Ectodermal cell (in vitro differentiated cells): ENCODE measurements at regions not wholly inside any gene's neighbourhood (a gene's known extent, or its start where the extent isn't known, plus 50 kb on each side); places are given as distances from the start of the nearest gene placed in this dataset.

Source experiments
- H3K27ac ChIP-seq: 2 replicates; pipeline ENCODE4 v1.7.0; 2013; ENCODE audit warnings: mild to moderate bottlenecking, low read depth, low read length; ENCODE audit not compliant: insufficient read depth, poor library complexity, severe bottlenecking
- H3K27me3 ChIP-seq: 2 replicates; pipeline ENCODE4 v1.7.0; 2013; ENCODE audit warnings: mild to moderate bottlenecking, low read length; ENCODE audit not compliant: insufficient read depth, control insufficient read depth, poor library complexity, severe bottlenecking
- H3K36me3 ChIP-seq: one replicate; pipeline ENCODE4 v1.7.0; 2013; ENCODE audit warnings: low read length; ENCODE audit not compliant: control insufficient read depth, insufficient read depth
- H3K4me1 ChIP-seq: one replicate; pipeline ENCODE4 v1.7.0; 2013; ENCODE audit warnings: low read length; ENCODE audit not compliant: control insufficient read depth, insufficient read depth
- H3K4me3 ChIP-seq: 2 replicates; pipeline ENCODE4 v1.7.0; 2013; ENCODE audit warnings: low read depth, low read length, control low read depth; ENCODE audit not compliant: insufficient read depth
- H3K9me3 ChIP-seq: 2 replicates; pipeline ENCODE4 v1.7.0; 2013; ENCODE audit warnings: mild to moderate bottlenecking, low read length, moderate library complexity; ENCODE audit not compliant: control insufficient read depth
- WGBS, 2 experiments: methylation state at CpG; one replicate each; pipeline ENCODE4 v1.1.7; 2013; ENCODE audit warnings: missing lambda C conversion rate in 2 of 2; 5-methylcytosine and 5-hydroxymethylcytosine counted together

DNA sequence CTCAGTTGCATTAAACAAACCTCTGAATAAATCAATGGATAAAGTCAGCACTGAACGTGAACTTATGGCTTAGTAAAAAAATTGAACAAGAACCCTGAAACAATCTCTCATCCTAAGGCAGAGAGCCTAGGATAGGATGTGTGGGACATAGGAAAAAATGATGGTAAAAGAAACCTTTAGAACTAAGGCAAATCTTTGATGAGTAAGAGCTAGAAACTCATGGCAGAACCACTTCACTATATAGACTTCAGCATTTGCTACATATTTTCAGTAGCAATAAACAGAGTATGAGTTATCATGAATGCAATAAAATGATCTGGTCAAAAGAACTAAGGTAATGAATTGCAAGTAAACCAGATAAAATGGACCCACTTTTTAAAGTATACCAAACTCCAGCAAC, 725.8 kb upstream of the DPPA4 start:
- H3K27ac ChIP-seq: no peak overlapping the region
- WGBS, 2 experiments: 75 to 100% methylated on average over 1 of the region's 1 CpG

DNA sequence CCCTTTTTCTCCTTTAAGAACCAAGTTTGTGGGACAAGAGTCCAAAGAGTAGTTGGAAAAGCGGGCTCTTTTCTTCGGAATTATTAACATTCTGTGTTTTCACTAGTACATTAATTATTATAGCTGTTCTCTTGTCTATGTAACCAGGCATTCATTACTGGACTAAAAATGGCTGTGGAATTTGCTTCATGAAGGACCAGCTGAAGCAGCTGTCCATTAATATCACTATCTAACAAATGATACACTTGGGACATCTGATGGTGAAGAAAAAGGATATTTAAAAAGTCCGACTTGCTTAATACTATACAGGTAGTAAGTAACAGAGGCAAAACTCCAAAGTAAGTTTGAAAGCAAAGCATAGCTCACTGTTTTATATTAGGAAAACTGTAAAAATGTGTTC, 728.9 kb upstream of the DPPA4 start:
- 100% methylated on average over 3 of the region's 3 CpGs; no CpG with 5 or more reads in 1 of the 2 experiments for WGBS, 2 experiments
- H3K27me3 ChIP-seq: no peaks in the 10 kb centered on the region
- no peak overlapping the region for H3K27ac ChIP-seq
- no peaks in the 10 kb centered on the region for H3K36me3 ChIP-seq
- H3K4me1 ChIP-seq: no peaks in the 10 kb centered on the region
- no peak overlapping the region for H3K4me3 ChIP-seq
- H3K9me3 ChIP-seq: no peaks in the 10 kb centered on the region

More for the DNA sequence above, 725.8 kb upstream of the DPPA4 start:
- Histone ChIP-seq H3K36me3 (no peaks in the 10 kb centered on the region), H3K9me3 (no peaks in the 10 kb centered on the region), H3K27me3 (no peaks in the 10 kb centered on the region), H3K4me1 (no peaks in the 10 kb centered on the region), H3K4me3 (no peak overlapping the region)

GRCh38 chr3:110067527-110067926, 730.2 kb upstream of the DPPA4 start:
- Histone ChIP-seq H3K27ac (no peak overlapping the region), H3K4me3 (no peak overlapping the region), H3K9me3 (no peaks in the 10 kb centered on the region), H3K36me3 (no peaks in the 10 kb centered on the region), H3K4me1 (no peaks in the 10 kb centered on the region), H3K27me3 (no peaks in the 10 kb centered on the region)
- 83 to 89% methylated on average over 1 of the region's 1 CpG for WGBS, 2 experiments

- WGBS, 2 experiments: 60% methylated on average over 1 of the region's 2 CpGs; no CpG with 5 or more reads in 1 of the 2 experiments
- H3K9me3 ChIP-seq: no peaks in the 10 kb centered on the region
- no peak overlapping the region for H3K4me3 ChIP-seq
- H3K36me3 ChIP-seq: no peaks in the 10 kb centered on the region
- no peaks in the 10 kb centered on the region for H3K27me3 ChIP-seq
- H3K4me1 ChIP-seq: no peaks in the 10 kb centered on the region
- no peak overlapping the region for H3K27ac ChIP-seq
These were observed 732.4 kb upstream of the DPPA4 start for GRCh38 chr3:110069761-110070160.

- Histone ChIP-seq H3K27ac (no peak overlapping the region), H3K36me3 (no peaks in the 10 kb centered on the region), H3K9me3 (no peaks in the 10 kb centered on the region), H3K27me3 (no peaks in the 10 kb centered on the region), H3K4me3 (no peak overlapping the region), H3K4me1 (no peaks in the 10 kb centered on the region)
- 88% methylated on average over 2 of the region's 2 CpGs; no CpG with 5 or more reads in 1 of the 2 experiments for WGBS, 2 experiments
These were observed 733.0 kb upstream of the DPPA4 start for GRCh38 chr3:110070161-110070916.

DNA sequence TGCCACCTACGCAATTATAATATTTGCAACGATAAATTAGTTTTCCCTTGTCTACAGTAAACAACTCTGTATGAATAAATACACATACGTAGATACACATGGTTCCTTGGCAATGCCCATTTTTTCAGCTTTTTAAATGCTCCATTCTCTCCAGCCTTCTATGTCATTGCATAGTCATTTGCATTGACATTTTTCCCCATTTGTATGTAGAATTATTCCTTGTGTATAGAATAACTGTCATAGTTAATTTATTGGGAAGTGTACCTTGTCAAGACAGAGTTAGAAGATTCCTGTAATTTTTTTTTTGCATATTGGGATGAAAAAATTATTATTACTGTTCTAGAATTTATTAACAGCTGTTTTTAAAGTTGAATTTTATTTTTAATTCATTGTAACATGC, 736.7 kb upstream of the DPPA4 start:
- Histone ChIP-seq H3K9me3 (no peaks in the 10 kb centered on the region), H3K36me3 (no peaks in the 10 kb centered on the region), H3K27me3 (no peaks in the 10 kb centered on the region), H3K4me3 (no peak overlapping the region), H3K4me1 (no peaks in the 10 kb centered on the region), H3K27ac (no peak overlapping the region)
- 92 to 96% methylated on average over 3 of the region's 3 CpGs for WGBS, 2 experiments

DNA sequence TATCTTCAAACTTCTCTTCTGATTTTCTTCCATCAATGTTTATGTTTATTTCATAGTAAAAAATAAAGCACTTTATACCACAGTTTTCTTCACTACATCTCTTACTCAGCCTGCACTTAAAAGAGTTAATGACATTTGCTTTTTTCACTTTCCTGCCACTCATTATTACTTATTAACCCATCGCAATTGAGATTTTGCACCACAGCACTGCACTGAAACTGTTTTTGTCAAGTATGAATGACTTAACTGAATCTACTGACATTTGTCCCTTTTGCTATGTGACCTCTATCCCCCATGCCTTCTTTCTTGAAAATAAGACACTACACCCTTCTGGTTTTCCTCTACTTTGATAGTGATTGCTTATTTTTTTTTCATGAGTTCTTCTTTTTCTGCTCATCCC, 739.7 kb upstream of the DPPA4 start:
- Histone ChIP-seq H3K36me3 (no peaks in the 10 kb centered on the region), H3K27ac (no peak overlapping the region)
- 92 to 97% methylated on average over 1 of the region's 1 CpG for WGBS, 2 experiments

DNA sequence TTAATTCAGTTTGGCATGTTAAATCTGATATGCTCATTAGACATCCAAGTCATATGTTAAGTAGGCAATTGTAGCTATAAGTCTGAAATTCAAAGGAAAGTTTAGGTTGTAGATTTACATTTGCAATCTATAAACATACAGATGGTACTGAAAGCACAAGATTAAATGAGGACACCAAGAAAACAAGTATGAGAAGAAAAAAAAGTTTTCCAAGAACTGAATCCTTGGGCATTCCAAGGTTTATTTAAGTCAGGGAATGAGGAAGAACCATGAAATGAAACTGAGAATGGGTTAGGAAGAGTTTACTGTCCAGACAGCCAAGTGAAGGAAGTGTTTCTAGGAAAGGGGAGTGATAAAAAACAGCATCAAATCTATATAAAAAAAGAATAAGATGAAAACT, 756.1 kb upstream of the DPPA4 start:
- Histone ChIP-seq H3K36me3 (no peaks in the 10 kb centered on the region), H3K27ac (no peak overlapping the region), H3K4me1 (no peaks in the 10 kb centered on the region), H3K4me3 (no peak overlapping the region), H3K27me3 (no peaks in the 10 kb centered on the region), H3K9me3 (no peaks in the 10 kb centered on the region)

More for the DNA sequence above, 739.7 kb upstream of the DPPA4 start:
- Histone ChIP-seq H3K9me3 (no peaks in the 10 kb centered on the region), H3K4me1 (no peaks in the 10 kb centered on the region), H3K4me3 (no peak overlapping the region), H3K27me3 (no peaks in the 10 kb centered on the region)

- Histone ChIP-seq H3K4me1 (no peaks in the 10 kb centered on the region), H3K4me3 (no peak overlapping the region), H3K27me3 (no peaks in the 10 kb centered on the region), H3K27ac (no peak overlapping the region), H3K36me3 (no peaks in the 10 kb centered on the region), H3K9me3 (no peaks in the 10 kb centered on the region)
These were observed 756.6 kb upstream of the DPPA4 start for GRCh38 chr3:110093812-110094401.

DNA sequence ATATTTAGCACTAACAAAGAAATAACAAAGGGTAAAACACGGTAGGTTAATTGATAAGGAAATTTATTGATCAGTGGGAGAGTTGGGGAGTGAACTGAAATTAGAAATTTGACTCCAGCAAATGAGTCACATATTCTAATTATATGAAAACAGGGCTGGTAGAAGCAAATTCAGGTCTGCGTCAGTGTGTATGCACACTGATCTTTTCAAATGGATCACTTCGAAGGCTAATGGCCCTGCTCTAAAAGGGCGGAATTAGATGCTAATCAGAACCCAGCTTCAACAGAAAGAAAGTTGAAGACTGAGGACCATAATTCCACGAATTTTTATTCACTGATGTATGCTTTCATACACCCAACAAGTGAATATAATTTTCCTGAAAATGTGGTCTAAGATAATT, 762.4 kb upstream of the DPPA4 start:
- H3K36me3 ChIP-seq: no peaks in the 10 kb centered on the region
- H3K27me3 ChIP-seq: no peaks in the 10 kb centered on the region
- H3K9me3 ChIP-seq: no peaks in the 10 kb centered on the region
- H3K27ac ChIP-seq: no peak overlapping the region
- H3K4me3 ChIP-seq: no peak overlapping the region
- H3K4me1 ChIP-seq: no peaks in the 10 kb centered on the region
- 90 to 94% methylated on average over 4 to 5 of the region's 5 CpGs for WGBS, 2 experiments
